ENCODE measurements at regions not wholly inside any gene's neighbourhood (a gene's known extent, or its start where the extent isn't known, plus 50 kb on each side); places are given as distances from the start of the nearest gene placed in this dataset.

- TF ChIP-seq CTCF (conservative IDR thresholded peaks at IDR 0.05) = no peak
- no CpG with 5 or more reads among the region's 5 CpGs for WGBS (ENCODE audit: extremely low coverage, insufficient read length, low lambda C conversion rate)
- no peak overlapping the region for H3K18ac ChIP-seq (ENCODE audit: insufficient read length, low read depth, low read length)
- no peak overlapping the region for H4K91ac ChIP-seq (ENCODE audit: insufficient read length, low read depth, low read length)
- H2AK5ac ChIP-seq (ENCODE audit: insufficient read length, low read length) = no peak overlapping the region
- no peak overlapping the region for H3K27ac Mint-ChIP-seq
- H3K27ac ChIP-seq (ENCODE audit: insufficient read length, low read depth, low read length) = no peak overlapping the region
- H3K23me2 ChIP-seq (ENCODE audit: insufficient read length, low read depth, low read length, poor library complexity, severe bottlenecking) = no peaks in the 10 kb centered on the region
- H2BK12ac ChIP-seq (ENCODE audit: insufficient read length, low read depth, low read length) = no peak overlapping the region
- no peaks in the 10 kb centered on the region for H3K79me1 ChIP-seq (ENCODE audit: insufficient read depth, low read depth, low read length, poor library complexity, severe bottlenecking)
- H4K5ac ChIP-seq (ENCODE audit: insufficient read length, low read depth, low read length) = no peak overlapping the region
- no peak overlapping the region for H3K9ac ChIP-seq (ENCODE audit: extremely low read depth, insufficient read length, low read length)
- H4K20me1 ChIP-seq (ENCODE audit: control insufficient read depth, insufficient read depth, insufficient read length) = no peaks in the 10 kb centered on the region
- no peak for DNase-seq
- no peak overlapping the region for H2BK15ac ChIP-seq (ENCODE audit: low read depth, low read length)
- H3K4ac ChIP-seq (ENCODE audit: low read depth, low read length) = no peak overlapping the region
- no peaks in the 10 kb centered on the region for H3K9me3 ChIP-seq (ENCODE audit: control insufficient read depth, low read depth, low read length)
- H3K56ac ChIP-seq (ENCODE audit: insufficient read length, low read depth, low read length) = no peak overlapping the region
- no peak overlapping the region for H2BK120ac ChIP-seq (ENCODE audit: low read depth, low read length, poor library complexity, severe bottlenecking)
- no peak overlapping the region for H4K8ac ChIP-seq (replicated peaks; ENCODE audit: insufficient read length, low read depth, low read length)
- no peak overlapping the region for H3K4me3 Mint-ChIP-seq
- no peak overlapping the region for H3K23ac ChIP-seq (ENCODE audit: insufficient read length, low read depth, low read length)
- H3K36me3 Mint-ChIP-seq (ENCODE audit: insufficient read depth in 1 of 3, low read depth in 3 of 3) = no peaks in the 10 kb centered on the region
- H3T11ph ChIP-seq (ENCODE audit: low read length) = no peak overlapping the region
- H3K79me2 ChIP-seq (ENCODE audit: insufficient read depth, low read length) = no peaks in the 10 kb centered on the region
- no peak overlapping the region for H2BK5ac ChIP-seq (ENCODE audit: insufficient read length, low read length)
- no peaks in the 10 kb centered on the region for H3K4me1 Mint-ChIP-seq
- H3K27me3 Mint-ChIP-seq (ENCODE audit: low read depth) = no peaks in the 10 kb centered on the region
- H3K4me1 ChIP-seq (ENCODE audit: insufficient read depth, low read length) = no peaks in the 10 kb centered on the region
- no peak overlapping the region for H2AFZ ChIP-seq (ENCODE audit: low read length)
- no peak overlapping the region for H2BK20ac ChIP-seq (ENCODE audit: low read depth, low read length, poor library complexity, severe bottlenecking)
- no peaks in the 10 kb centered on the region for H3K9me3 Mint-ChIP-seq
- no peak overlapping the region for H3K14ac ChIP-seq (ENCODE audit: insufficient read depth, low read length)
- H3K27me3 ChIP-seq (ENCODE audit: insufficient read depth, low read length) = no peaks in the 10 kb centered on the region
- H3K4me2 ChIP-seq (ENCODE audit: insufficient read depth, insufficient read length, low read length) = no peak overlapping the region
These were observed 375.6 kb upstream of the NUDT12 start for GRCh38 chr5:103938146-103938695.
